ENCODE measurements at regions not wholly inside any gene's neighbourhood (a gene's known extent, or its start where the extent isn't known, plus 50 kb on each side); places are given as distances from the start of the nearest gene placed in this dataset.

- Histone ChIP-seq H3K9me3 (ENCODE audit: low read depth) (no peaks in the 10 kb centered on the region), H4K20me1 (ENCODE audit: insufficient read depth, poor library complexity, severe bottlenecking) (no peaks in the 10 kb centered on the region), H3K4me2 (no peak overlapping the region), H3K27ac (no peak overlapping the region), H3K9me2 (replicated peaks; ENCODE audit: insufficient read depth) (no peaks in the 10 kb centered on the region), H3K27me3 (no peaks in the 10 kb centered on the region), H3K4me3 (no peak overlapping the region), H2AFZ (no peak overlapping the region), H3K79me2 (no peaks in the 10 kb centered on the region), H3K36me3 (replicated peaks; ENCODE audit: insufficient read depth, low read depth) (no peaks in the 10 kb centered on the region), H3K4me1 (ENCODE audit: insufficient read depth) (no peaks in the 10 kb centered on the region)
- TF ChIP-seq EZH2phosphoT487 (IDR thresholded peaks at IDR 0.05; ENCODE audit: low read depth, severe bottlenecking, unreplicated experiment), result no peak
- TF ChIP-seq EZH2 (IDR thresholded peaks at IDR 0.05; ENCODE audit: borderline replicate concordance), result no peak
- TF ChIP-seq CTCF (IDR thresholded peaks at IDR 0.05; ENCODE audit: poor library complexity), result no peak
- no peak for DNase-seq (ENCODE audit: low spot score)
- WGBS (ENCODE audit: low lambda C conversion rate, missing lambda C conversion rate), result 89% methylated on average over 1 of the region's 1 CpG
These were observed 471.4 kb downstream of the RAP2B start for GRCh38 chr3:153633407-153633806.

GRCh38 chr3:153634683-153635082 lies 472.7 kb downstream of the RAP2B start:
- no peaks in the 10 kb centered on the region for H3K27me3 ChIP-seq
- DNase-seq (ENCODE audit: low spot score), result no peak
- peaks cover 2% of the 10 kb centered on the region for H3K4me1 ChIP-seq (ENCODE audit: insufficient read depth)
- 91% methylated on average over 4 of the region's 4 CpGs for WGBS (ENCODE audit: low lambda C conversion rate, missing lambda C conversion rate)
- no peak for TF ChIP-seq CTCF (IDR thresholded peaks at IDR 0.05; ENCODE audit: poor library complexity)
- no peak for TF ChIP-seq EZH2phosphoT487 (IDR thresholded peaks at IDR 0.05; ENCODE audit: low read depth, severe bottlenecking, unreplicated experiment)
- no peak for TF ChIP-seq EZH2 (IDR thresholded peaks at IDR 0.05; ENCODE audit: borderline replicate concordance)
- H3K79me2 ChIP-seq, result no peaks in the 10 kb centered on the region
- H3K4me2 ChIP-seq, result no peak overlapping the region
- no peaks in the 10 kb centered on the region for H4K20me1 ChIP-seq (ENCODE audit: insufficient read depth, poor library complexity, severe bottlenecking)
- H3K4me3 ChIP-seq, result no peak overlapping the region
- no peaks in the 10 kb centered on the region for H3K36me3 ChIP-seq (replicated peaks; ENCODE audit: insufficient read depth, low read depth)
- no peaks in the 10 kb centered on the region for H3K9me3 ChIP-seq (ENCODE audit: low read depth)
- no peaks in the 10 kb centered on the region for H3K9me2 ChIP-seq (replicated peaks; ENCODE audit: insufficient read depth)
- no peak overlapping the region for H2AFZ ChIP-seq
- no peak overlapping the region for H3K27ac ChIP-seq

DNA sequence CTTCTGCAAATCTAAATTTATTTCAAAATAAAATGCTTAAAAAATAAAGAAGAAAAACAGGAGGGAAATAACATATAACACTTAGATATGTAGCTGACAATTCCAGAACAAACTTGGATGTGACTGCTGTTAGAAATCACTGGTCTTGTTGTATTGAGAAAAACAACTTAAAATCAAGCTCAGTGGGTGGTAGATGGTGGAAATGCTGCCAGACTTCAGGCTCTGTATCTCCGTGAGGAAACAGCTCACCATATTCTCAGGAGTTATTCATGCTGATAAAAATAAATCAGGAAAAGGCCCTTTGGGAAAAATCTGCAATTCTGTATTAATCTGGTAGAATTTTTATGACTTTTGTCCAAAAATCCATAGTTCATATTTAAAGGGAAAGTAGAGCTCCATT lies 477.6 kb downstream of the RAP2B start:
- Histone ChIP-seq H3K4me1 (ENCODE audit: insufficient read depth) (peaks cover 15% of the 10 kb centered on the region), H3K4me2 (no peak overlapping the region), H3K27ac (peak overlapping the region; percentile 92), H3K9me3 (ENCODE audit: low read depth) (no peaks in the 10 kb centered on the region), H3K27me3 (no peaks in the 10 kb centered on the region), H3K79me2 (no peaks in the 10 kb centered on the region), H3K4me3 (no peak overlapping the region), H3K9me2 (replicated peaks; ENCODE audit: insufficient read depth) (no peaks in the 10 kb centered on the region), H3K36me3 (replicated peaks; ENCODE audit: insufficient read depth, low read depth) (no peaks in the 10 kb centered on the region), H2AFZ (no peak overlapping the region), H4K20me1 (ENCODE audit: insufficient read depth, poor library complexity, severe bottlenecking) (no peaks in the 10 kb centered on the region)
- TF ChIP-seq CTCF (IDR thresholded peaks at IDR 0.05; ENCODE audit: poor library complexity) (no peak), EZH2 (IDR thresholded peaks at IDR 0.05; ENCODE audit: borderline replicate concordance) (no peak), EZH2phosphoT487 (IDR thresholded peaks at IDR 0.05; ENCODE audit: low read depth, severe bottlenecking, unreplicated experiment) (no peak)
- 90% methylated on average over 1 of the region's 1 CpG for WGBS (ENCODE audit: low lambda C conversion rate, missing lambda C conversion rate)
- no peak for DNase-seq (ENCODE audit: low spot score)
